ENCODE measurements at regions not wholly inside any gene's neighbourhood (a gene's known extent, or its start where the extent isn't known, plus 50 kb on each side); places are given as distances from the start of the nearest gene placed in this dataset.

- no peak for TF ChIP-seq CTCF (IDR thresholded peaks at IDR 0.05)
- TF ChIP-seq EZH2 (IDR thresholded peaks at IDR 0.05; ENCODE audit: borderline replicate concordance, insufficient read depth, low read depth, low read length, poor library complexity, severe bottlenecking) = no peak
Observed at GRCh38 chr5:99368726-99369125, 439.9 kb upstream of the CHD1 start.

Data from B cell (primary cell).